Spleen (tissue), 11 donors: ENCODE measurements at regions not wholly inside any gene's neighbourhood (a gene's known extent, or its start where the extent isn't known, plus 50 kb on each side); places are given as distances from the start of the nearest gene placed in this dataset.
A peak's percentile ranks its signal among the peaks of the same experiment; 100 is the strongest.

Source experiments
- DNase-seq: peaks from one replicate; pipeline ENCODE4 v3.0.0-alpha.2; 2020
- H3K27ac ChIP-seq, 8 donors: fragments of 200-600 bp; sonication (generic) in 7 of 8; 1 replicate in 4 of 8; 2 replicates in 4 of 8; pipeline versions ENCODE4 v1.5.0 to v1.8.0; 2016 to 2021; ENCODE audit warnings: inconsistent platforms in 4 of 8, mild to moderate bottlenecking in 4 of 8, moderate library complexity in 1 of 8
- H3K27me3 ChIP-seq, 7 donors: fragments of 200-600 bp; sonication (generic) in 6 of 7; replicated peaks in 1 of 7; 1 replicate in 4 of 7; 2 replicates in 3 of 7; pipeline versions ENCODE4 v1.5.0 to v1.8.0; 2016 to 2021; ENCODE audit warnings: inconsistent platforms in 3 of 7, mild to moderate bottlenecking in 1 of 7
- H3K36me3 ChIP-seq, 6 donors: fragments of 200-600 bp; sonication (generic) in 5 of 6; 1 replicate in 4 of 6; 2 replicates in 2 of 6; pipeline versions ENCODE4 v1.5.0 to v1.8.0; 2016 to 2021; ENCODE audit warnings: inconsistent platforms in 2 of 6
- H3K4me1 ChIP-seq, 6 donors: fragments of 200-600 bp; sonication (generic) in 5 of 6; 1 replicate in 3 of 6; 2 replicates in 3 of 6; pipeline versions ENCODE4 v1.5.0 to v1.8.0; 2016 to 2021; ENCODE audit warnings: inconsistent platforms in 3 of 6
- H3K4me3 ChIP-seq, 8 donors: fragments of 200-600 bp; sonication (generic) in 7 of 8; 1 replicate in 4 of 8; 2 replicates in 4 of 8; pipeline versions ENCODE4 v1.5.0 to v1.8.0; 2016 to 2021; ENCODE audit warnings: inconsistent platforms in 4 of 8, mild to moderate bottlenecking in 4 of 8, moderate library complexity in 2 of 8
- H3K9me3 ChIP-seq, 8 donors: fragments of 200-600 bp; sonication (generic) in 7 of 8; 1 replicate in 4 of 8; 2 replicates in 4 of 8; pipeline versions ENCODE4 v1.5.0 to v1.8.0; 2016 to 2021; ENCODE audit warnings: inconsistent platforms in 4 of 8
- POLR2A ChIP-seq, 3 donors: fragments of 450-650 bp; IDR thresholded peaks; one replicate each; pipeline ENCODE4 v1.5.1; 2017; ENCODE audit warnings: antibody characterized with exemption in 3 of 3, mild to moderate bottlenecking in 1 of 3
- POLR2AphosphoS5 ChIP-seq, 3 donors: sonication (generic); formaldehyde crosslinking; IDR thresholded peaks; one replicate each; pipeline ENCODE4 v1.5.1; 2017; ENCODE audit warnings: antibody characterized with exemption in 3 of 3
- WGBS, 5 donors: extraction: QIAGEN DNeasy Blood & Tissue Kit in 3 of 5; methylation state at CpG; one replicate each; pipeline versions ENCODE4 v1.1.5 to v1.1.7; 2013 to 2018; 5-methylcytosine and 5-hydroxymethylcytosine counted together
- intact Hi-C: fragments of 100-400 bp; cut with DNase I; formaldehyde crosslinking; loops from one replicate; pipeline ENCODE4 v1.15.0; 2023; ENCODE audit warnings: low total_unique reads
- TF ChIP-seq, protein P1 (sequence below), 11 experiments: fragments of 200-600 bp in 7 of 11; fragments of 450-650 bp in 4 of 11; sonication (generic) in 4 of 11; IDR thresholded peaks in 8 of 11; conservative IDR thresholded peaks in 3 of 11; 1 replicate in 7 of 11; 2 replicates in 4 of 11; pipeline versions ENCODE4 v1.4.0 to v1.8.0; 2016 to 2021; ENCODE audit warnings: antibody characterized with exemption in 11 of 11, inconsistent platforms in 4 of 11, mild to moderate bottlenecking in 1 of 11
- donor health status: healthy with polysubstance abuse.
- donor health status: DM: no; HTN: no; CAD: no; lungs with moderate emphysema.
- donor health status: DM: no; HTN: no; CAD: no.
- donor health status: Bipolar disorder and iron deficiency.
- donor health status: healthy.
- donor health status: DM: no; HTN: no; CAD: no.
- donor health status: DM: yes; HTN: yes; CAD: no.

DNA sequence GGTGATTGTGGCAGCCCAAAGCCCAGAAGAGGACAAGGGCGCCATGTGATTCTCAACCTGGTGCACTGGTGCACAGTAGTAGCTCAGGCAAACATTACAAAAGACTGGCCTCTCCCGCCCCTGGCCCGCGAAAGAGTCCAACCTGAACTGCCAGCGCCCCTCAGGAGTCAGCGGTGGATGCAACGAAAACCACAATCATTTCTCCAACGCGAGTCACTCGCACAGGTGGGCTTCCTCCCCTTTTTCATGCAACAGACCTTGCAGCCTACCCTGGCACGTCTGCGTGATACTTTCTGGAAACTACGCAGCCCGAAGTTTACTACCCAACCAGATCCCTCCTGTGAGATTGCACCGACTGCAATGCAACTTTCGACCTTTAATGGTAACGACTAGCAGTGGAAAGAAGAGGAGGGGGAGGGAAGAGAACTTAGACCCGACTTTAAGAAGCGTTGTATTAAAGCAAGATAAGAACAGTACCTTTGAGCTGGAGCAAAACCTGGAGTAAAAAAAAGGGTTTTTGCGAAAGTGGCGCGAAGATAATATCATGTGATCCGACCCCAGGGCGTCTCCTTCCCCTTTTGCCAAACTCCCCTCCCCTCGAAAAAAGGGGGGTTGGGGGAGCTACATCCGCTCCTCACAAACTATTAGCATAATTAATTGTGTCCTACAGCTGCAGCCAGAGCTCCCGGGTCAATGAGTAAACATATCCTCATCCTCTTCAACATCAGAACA lies 63.3 kb upstream of the CCDC160 start:
- intact Hi-C loops = no loop called here
- DNase-seq = peak; percentile 74

DNA sequence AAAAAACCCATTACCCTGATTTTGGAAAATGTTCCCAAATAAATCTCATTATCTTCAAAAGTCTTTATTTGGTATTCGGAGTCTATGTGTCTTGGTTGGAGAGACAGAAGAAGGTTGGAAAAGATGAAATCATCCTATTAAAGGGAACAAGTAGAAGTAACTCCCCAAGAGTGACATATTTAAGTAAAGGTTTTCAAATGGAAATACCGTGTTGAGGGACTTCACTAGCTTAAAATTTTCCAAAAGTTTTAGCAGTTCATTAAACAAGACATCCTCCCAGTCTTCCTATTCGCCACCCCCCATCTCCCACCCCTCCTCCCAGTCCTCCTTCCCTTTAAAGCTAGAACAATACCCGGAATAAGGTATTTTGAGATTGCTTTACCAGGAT lies 62.7 kb upstream of the CCDC160 start:
- H3K27me3 ChIP-seq = peaks cover 0 to 58% (median 7%) of the 10 kb centered on the region in 7 donors
- H3K36me3 ChIP-seq = no peaks in the 10 kb centered on the region
- intact Hi-C loops = no loop called here
- DNase-seq = no peak
- WGBS, 5 donors = 40 to 63% (median 52%) methylated on average over 4 of the region's 4 CpGs
- H3K9me3 ChIP-seq = no peaks in the 10 kb centered on the region
- H3K4me3 ChIP-seq = peak overlapping the region in 2 of 8 donors; percentile 55 to 75
- no peak overlapping the region for H3K27ac ChIP-seq
- TF ChIP-seq POLR2A (IDR thresholded peaks at IDR 0.05) (no peak), POLR2AphosphoS5 (IDR thresholded peaks at IDR 0.05) (no peak)
- TF ChIP-seq, protein P1, sequence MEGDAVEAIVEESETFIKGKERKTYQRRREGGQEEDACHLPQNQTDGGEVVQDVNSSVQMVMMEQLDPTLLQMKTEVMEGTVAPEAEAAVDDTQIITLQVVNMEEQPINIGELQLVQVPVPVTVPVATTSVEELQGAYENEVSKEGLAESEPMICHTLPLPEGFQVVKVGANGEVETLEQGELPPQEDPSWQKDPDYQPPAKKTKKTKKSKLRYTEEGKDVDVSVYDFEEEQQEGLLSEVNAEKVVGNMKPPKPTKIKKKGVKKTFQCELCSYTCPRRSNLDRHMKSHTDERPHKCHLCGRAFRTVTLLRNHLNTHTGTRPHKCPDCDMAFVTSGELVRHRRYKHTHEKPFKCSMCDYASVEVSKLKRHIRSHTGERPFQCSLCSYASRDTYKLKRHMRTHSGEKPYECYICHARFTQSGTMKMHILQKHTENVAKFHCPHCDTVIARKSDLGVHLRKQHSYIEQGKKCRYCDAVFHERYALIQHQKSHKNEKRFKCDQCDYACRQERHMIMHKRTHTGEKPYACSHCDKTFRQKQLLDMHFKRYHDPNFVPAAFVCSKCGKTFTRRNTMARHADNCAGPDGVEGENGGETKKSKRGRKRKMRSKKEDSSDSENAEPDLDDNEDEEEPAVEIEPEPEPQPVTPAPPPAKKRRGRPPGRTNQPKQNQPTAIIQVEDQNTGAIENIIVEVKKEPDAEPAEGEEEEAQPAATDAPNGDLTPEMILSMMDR (IDR thresholded peaks at IDR 0.05 in 8 of 11, conservative IDR thresholded peaks at IDR 0.05 in 3 of 11) = no peak
- H3K4me1 ChIP-seq = peaks cover 0 to 17% (median 0%) of the 10 kb centered on the region in 6 donors

More for the DNA sequence above, 63.3 kb upstream of the CCDC160 start:
- Histone ChIP-seq H3K4me3 (peak overlapping the region; percentile 16 to 75 (median 52)), H3K4me1 (peaks cover 0 to 17% (median 0%) of the 10 kb centered on the region in 6 donors), H3K27me3 (peaks cover 0 to 57% (median 7%) of the 10 kb centered on the region in 7 donors), H3K27ac (no peak overlapping the region), H3K9me3 (no peaks in the 10 kb centered on the region), H3K36me3 (no peaks in the 10 kb centered on the region)
- TF ChIP-seq POLR2AphosphoS5 (IDR thresholded peaks at IDR 0.05) = no peak
- no peak for TF ChIP-seq POLR2A (IDR thresholded peaks at IDR 0.05)
- TF ChIP-seq, protein P1 (IDR thresholded peaks at IDR 0.05 in 8 of 11, conservative IDR thresholded peaks at IDR 0.05 in 3 of 11) = no peak
- 0 to 33% (median 1%) methylated on average over 25 to 27 of the region's 27 CpGs for WGBS, 5 donors

DNA sequence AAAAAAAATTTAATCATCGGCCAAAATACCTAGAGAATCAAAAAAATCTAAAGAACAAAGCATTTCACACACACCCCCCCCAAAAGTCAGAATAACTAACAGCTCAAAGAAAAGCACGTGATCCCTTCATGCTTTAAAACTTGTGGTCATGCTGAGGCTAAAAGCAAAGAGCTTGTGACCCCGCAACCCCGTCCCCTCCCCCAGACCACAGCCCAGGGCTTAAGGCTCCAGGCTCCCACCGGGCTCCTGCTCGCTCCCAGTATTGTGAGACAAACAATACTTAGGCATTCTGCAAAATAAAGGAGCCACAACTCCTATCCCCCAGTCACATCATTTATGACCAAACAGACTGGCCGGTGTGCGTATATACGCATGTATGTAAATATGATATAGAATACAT lies 62.1 kb upstream of the CCDC160 start:
- Histone ChIP-seq H3K4me3 (no peak overlapping the region), H3K27ac (no peak overlapping the region), H3K4me1 (peaks cover 0 to 17% (median 0%) of the 10 kb centered on the region in 6 donors), H3K36me3 (no peaks in the 10 kb centered on the region), H3K27me3 (peaks cover 0 to 64% (median 7%) of the 10 kb centered on the region in 7 donors), H3K9me3 (no peaks in the 10 kb centered on the region)
- 63 to 87% (median 75%) methylated on average over 8 to 9 of the region's 9 CpGs for WGBS, 5 donors
- intact Hi-C loops = no loop called here
- TF ChIP-seq POLR2A (IDR thresholded peaks at IDR 0.05) (no peak), POLR2AphosphoS5 (IDR thresholded peaks at IDR 0.05) (no peak)
- TF ChIP-seq, protein P1 (IDR thresholded peaks at IDR 0.05 in 8 of 11, conservative IDR thresholded peaks at IDR 0.05 in 3 of 11) = no peak
- DNase-seq = no peak

DNA sequence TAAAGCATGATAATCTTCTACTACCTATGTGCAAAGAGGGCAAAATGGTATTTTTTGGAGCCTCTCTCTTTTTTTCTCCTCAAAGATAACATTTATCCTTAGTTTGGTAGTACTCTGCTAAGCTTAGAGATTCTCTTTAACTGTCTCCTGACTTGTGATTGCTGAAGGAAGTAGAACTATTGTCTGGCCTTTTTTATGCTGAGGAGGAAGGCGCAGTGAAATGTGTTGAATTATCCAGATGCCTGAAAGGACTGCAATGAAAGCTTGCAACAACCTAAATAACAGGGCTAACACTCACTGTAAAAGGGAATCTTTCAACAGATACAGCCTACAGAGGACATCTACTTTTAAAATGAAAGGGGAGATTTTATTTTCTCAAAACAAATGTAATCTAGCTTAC lies 59.5 kb upstream of the CCDC160 start:
- TF ChIP-seq, protein P1 (IDR thresholded peaks at IDR 0.05 in 8 of 11, conservative IDR thresholded peaks at IDR 0.05 in 3 of 11) = no peak
- TF ChIP-seq POLR2A (IDR thresholded peaks at IDR 0.05) (no peak), POLR2AphosphoS5 (IDR thresholded peaks at IDR 0.05) (no peak)

More for the DNA sequence above, 59.5 kb upstream of the CCDC160 start:
- H3K9me3 ChIP-seq = no peaks in the 10 kb centered on the region
- no peaks in the 10 kb centered on the region for H3K36me3 ChIP-seq
- H3K27ac ChIP-seq = no peak overlapping the region
- no peak overlapping the region for H3K4me3 ChIP-seq
- WGBS, 5 donors = 48 to 100% (median 94%) methylated on average over 1 of the region's 1 CpG
- H3K4me1 ChIP-seq = peaks cover 0 to 11% (median 0%) of the 10 kb centered on the region in 6 donors
- intact Hi-C loops = no loop called here
- no peak for DNase-seq
- H3K27me3 ChIP-seq = peaks cover 0 to 60% (median 7%) of the 10 kb centered on the region in 7 donors
